Neural cell (in vitro differentiated cells): ENCODE measurements at regions not wholly inside any gene's neighbourhood (a gene's known extent, or its start where the extent isn't known, plus 50 kb on each side); places are given as distances from the start of the nearest gene placed in this dataset.

Source experiments
- CTCF ChIP-seq: fragments of 450-650 bp; IDR thresholded peaks from 2 replicates; pipeline ENCODE4 v1.5.1; 2014; ENCODE audit warnings: antibody characterized with exemption, mild to moderate bottlenecking, moderate library complexity; ENCODE audit not compliant: poor library complexity, severe bottlenecking
- EP300 ChIP-seq: fragments of 450-650 bp; conservative IDR thresholded peaks from 2 replicates; pipeline ENCODE4 v1.6.1; 2014; ENCODE audit warnings: antibody characterized with exemption, mild to moderate bottlenecking, moderate library complexity; ENCODE audit not compliant: poor library complexity, severe bottlenecking
- EZH2 ChIP-seq: fragments of 200-600, 300-800 bp; shearing (Covaris generic), sonication (generic); IDR thresholded peaks from 2 replicates; pipeline ENCODE4 v1.6.1; 2014; ENCODE audit warnings: antibody characterized with exemption, low read length, borderline replicate concordance, mild to moderate bottlenecking; ENCODE audit not compliant: insufficient read depth, poor library complexity, severe bottlenecking
- MXI1 ChIP-seq: fragments of 450-650 bp; conservative IDR thresholded peaks from 2 replicates; pipeline ENCODE4 v1.6.1; 2014; ENCODE audit warnings: antibody characterized with exemption, mild to moderate bottlenecking; ENCODE audit not compliant: poor library complexity, severe bottlenecking
- POLR2AphosphoS5 ChIP-seq: IDR thresholded peaks from 2 replicates; pipeline ENCODE4 v1.6.1; 2012
- RAD21 ChIP-seq: fragments of 450-650 bp; conservative IDR thresholded peaks from 2 replicates; pipeline ENCODE4 v1.6.1; 2014; ENCODE audit warnings: antibody characterized with exemption, mild to moderate bottlenecking, moderate library complexity

- TF ChIP-seq CTCF (no peak), MXI1 (no peak), EZH2 (no peak), EP300 (no peak), POLR2AphosphoS5 (no peak), RAD21 (no peak)
Measured at GRCh38 chr10:43969506-43969905, 320.8 kb upstream of the ZNF32 start.
